ENCODE measurements at regions not wholly inside any gene's neighbourhood (a gene's known extent, or its start where the extent isn't known, plus 50 kb on each side); places are given as distances from the start of the nearest gene placed in this dataset.
"Not testable (repeated sequence)": the region's sequence is repeated elsewhere in the genome, so short reads cannot be mapped to it uniquely, and the experiment has no call there.

DNA sequence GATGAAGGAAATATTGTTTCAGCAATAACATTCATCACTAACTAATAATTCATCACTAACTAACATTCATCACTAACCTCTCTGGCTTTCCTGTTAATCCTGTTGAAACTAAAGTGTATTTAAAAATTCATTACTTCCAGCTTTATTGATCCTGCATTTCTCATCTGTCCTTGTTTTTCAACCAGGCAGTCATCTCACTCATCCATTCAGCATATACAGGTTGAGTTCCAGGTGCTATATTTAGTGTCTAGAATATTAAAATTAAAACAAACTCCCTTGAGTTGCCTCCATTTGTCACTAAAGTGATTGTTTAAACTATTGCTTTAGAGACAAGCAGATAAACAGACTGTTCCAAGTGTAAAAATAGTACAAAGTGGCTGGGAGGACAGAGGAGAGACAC, 58.1 kb downstream of the ATXN7L3B start:
- Histone ChIP-seq H2AFZ (ENCODE audit: low read depth, low read length, severe bottlenecking) (no peak overlapping the region), H3K4me2 (ENCODE audit: low read depth, low read length, poor library complexity, severe bottlenecking) (no peak overlapping the region), H3K36me3 (ENCODE audit: low read length) (no peaks in the 10 kb centered on the region), H3K4me3 (ENCODE audit: insufficient read depth, low read length, poor library complexity, severe bottlenecking) (no peak overlapping the region), H3K27ac (ENCODE audit: low read depth, low read length) (no peak overlapping the region), H4K20me1 (ENCODE audit: low read depth, low read length) (no peaks in the 10 kb centered on the region), H3F3A (ENCODE audit: insufficient read depth) (no peaks in the 10 kb centered on the region), H3K27me3 (ENCODE audit: low read length) (no peaks in the 10 kb centered on the region), H3K9me3 (ENCODE audit: insufficient read depth, low read length) (peaks cover 9% of the 10 kb centered on the region; the same call in 1 of the 2 replicates), H3K79me2 (ENCODE audit: insufficient read depth, low read length) (no peaks in the 10 kb centered on the region), H3K9ac (ENCODE audit: low read length) (no peak overlapping the region), H3K9me2 (replicated peaks; ENCODE audit: insufficient read depth, low read length) (no peaks in the 10 kb centered on the region)
- TF ChIP-seq, protein P1, sequence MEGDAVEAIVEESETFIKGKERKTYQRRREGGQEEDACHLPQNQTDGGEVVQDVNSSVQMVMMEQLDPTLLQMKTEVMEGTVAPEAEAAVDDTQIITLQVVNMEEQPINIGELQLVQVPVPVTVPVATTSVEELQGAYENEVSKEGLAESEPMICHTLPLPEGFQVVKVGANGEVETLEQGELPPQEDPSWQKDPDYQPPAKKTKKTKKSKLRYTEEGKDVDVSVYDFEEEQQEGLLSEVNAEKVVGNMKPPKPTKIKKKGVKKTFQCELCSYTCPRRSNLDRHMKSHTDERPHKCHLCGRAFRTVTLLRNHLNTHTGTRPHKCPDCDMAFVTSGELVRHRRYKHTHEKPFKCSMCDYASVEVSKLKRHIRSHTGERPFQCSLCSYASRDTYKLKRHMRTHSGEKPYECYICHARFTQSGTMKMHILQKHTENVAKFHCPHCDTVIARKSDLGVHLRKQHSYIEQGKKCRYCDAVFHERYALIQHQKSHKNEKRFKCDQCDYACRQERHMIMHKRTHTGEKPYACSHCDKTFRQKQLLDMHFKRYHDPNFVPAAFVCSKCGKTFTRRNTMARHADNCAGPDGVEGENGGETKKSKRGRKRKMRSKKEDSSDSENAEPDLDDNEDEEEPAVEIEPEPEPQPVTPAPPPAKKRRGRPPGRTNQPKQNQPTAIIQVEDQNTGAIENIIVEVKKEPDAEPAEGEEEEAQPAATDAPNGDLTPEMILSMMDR (IDR thresholded peaks at IDR 0.05; ENCODE audit: insufficient read depth, low read length, poor library complexity, severe bottlenecking), result no peak
- TF ChIP-seq EZH2phosphoT487 (conservative IDR thresholded peaks at IDR 0.05; ENCODE audit: low read length), result no peak

DNA sequence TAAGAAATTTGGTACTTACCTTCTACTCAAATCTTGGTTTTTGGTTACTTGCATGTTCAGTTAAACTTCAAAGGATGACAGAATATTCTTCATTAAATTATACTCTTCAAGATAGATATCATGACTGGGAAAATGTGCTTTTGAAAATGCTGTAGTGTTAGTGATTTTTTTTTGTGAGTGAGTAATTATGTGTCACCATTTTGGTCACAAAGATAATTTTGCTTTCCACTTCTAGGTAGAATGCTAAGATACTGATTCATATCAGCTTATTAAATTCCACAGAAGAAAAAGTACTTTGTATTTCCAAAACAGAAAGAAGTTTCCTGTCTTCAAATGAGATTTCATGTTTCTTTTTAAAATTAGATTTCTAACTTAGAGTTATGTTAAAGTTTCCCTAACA, 61.2 kb downstream of the ATXN7L3B start:
- Histone ChIP-seq H2AFZ (ENCODE audit: low read depth, low read length, severe bottlenecking) (no peak overlapping the region), H3K79me2 (ENCODE audit: insufficient read depth, low read length) (no peaks in the 10 kb centered on the region), H3K36me3 (ENCODE audit: low read length) (no peaks in the 10 kb centered on the region), H3K9me2 (replicated peaks; ENCODE audit: insufficient read depth, low read length) (no peaks in the 10 kb centered on the region), H3K4me2 (ENCODE audit: low read depth, low read length, poor library complexity, severe bottlenecking) (no peak overlapping the region), H3K27me3 (ENCODE audit: low read length) (no peaks in the 10 kb centered on the region), H4K20me1 (ENCODE audit: low read depth, low read length) (no peaks in the 10 kb centered on the region), H3F3A (ENCODE audit: insufficient read depth) (no peaks in the 10 kb centered on the region), H3K4me3 (ENCODE audit: insufficient read depth, low read length, poor library complexity, severe bottlenecking) (no peak overlapping the region), H3K27ac (ENCODE audit: low read depth, low read length) (no peak overlapping the region), H3K9me3 (ENCODE audit: insufficient read depth, low read length) (peaks cover 9% of the 10 kb centered on the region; the same call in 1 of the 2 replicates), H3K9ac (ENCODE audit: low read length) (no peak overlapping the region)
- TF ChIP-seq, protein P1 (IDR thresholded peaks at IDR 0.05; ENCODE audit: insufficient read depth, low read length, poor library complexity, severe bottlenecking), result no peak
- TF ChIP-seq EZH2phosphoT487 (conservative IDR thresholded peaks at IDR 0.05; ENCODE audit: low read length), result no peak

DNA sequence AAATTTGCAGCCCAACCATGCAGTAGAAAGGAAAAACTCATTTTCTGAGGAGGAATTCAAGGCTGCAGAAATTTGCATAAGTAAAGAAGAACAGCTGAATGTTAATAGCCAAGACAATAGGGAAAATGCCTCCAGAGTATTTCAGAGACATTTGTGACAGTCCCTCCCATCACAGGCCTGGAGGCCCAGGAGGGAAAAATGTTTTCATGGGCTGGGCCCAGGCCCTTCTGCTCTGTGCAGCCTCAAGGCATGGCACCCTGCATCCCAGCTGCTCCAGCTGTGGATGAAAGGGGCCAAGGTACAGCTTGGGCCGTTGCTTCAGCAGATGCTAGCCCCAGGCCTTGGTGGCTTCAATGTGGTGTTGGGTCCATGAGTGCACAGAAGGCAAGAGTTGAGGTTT, 62.3 kb downstream of the ATXN7L3B start:
- H3K9me3 ChIP-seq (ENCODE audit: insufficient read depth, low read length), result peaks cover 9% of the 10 kb centered on the region; the same call in 1 of the 2 replicates
- no peaks in the 10 kb centered on the region for H3K9me2 ChIP-seq (replicated peaks; ENCODE audit: insufficient read depth, low read length)
- no peak overlapping the region for H3K4me3 ChIP-seq (ENCODE audit: insufficient read depth, low read length, poor library complexity, severe bottlenecking)
- no peak overlapping the region for H2AFZ ChIP-seq (ENCODE audit: low read depth, low read length, severe bottlenecking)
- TF ChIP-seq EZH2phosphoT487 (conservative IDR thresholded peaks at IDR 0.05; ENCODE audit: low read length), result no peak
- TF ChIP-seq, protein P1 (IDR thresholded peaks at IDR 0.05; ENCODE audit: insufficient read depth, low read length, poor library complexity, severe bottlenecking), result no peak
- no peak overlapping the region for H3K9ac ChIP-seq (ENCODE audit: low read length)
- no peaks in the 10 kb centered on the region for H3F3A ChIP-seq (ENCODE audit: insufficient read depth)
- no peaks in the 10 kb centered on the region for H3K27me3 ChIP-seq (ENCODE audit: low read length)
- no peaks in the 10 kb centered on the region for H4K20me1 ChIP-seq (ENCODE audit: low read depth, low read length)
- H3K36me3 ChIP-seq (ENCODE audit: low read length), result no peaks in the 10 kb centered on the region
- no peak overlapping the region for H3K4me2 ChIP-seq (ENCODE audit: low read depth, low read length, poor library complexity, severe bottlenecking)
- H3K79me2 ChIP-seq (ENCODE audit: insufficient read depth, low read length), result no peaks in the 10 kb centered on the region
- H3K27ac ChIP-seq (ENCODE audit: low read depth, low read length), result no peak overlapping the region

DNA sequence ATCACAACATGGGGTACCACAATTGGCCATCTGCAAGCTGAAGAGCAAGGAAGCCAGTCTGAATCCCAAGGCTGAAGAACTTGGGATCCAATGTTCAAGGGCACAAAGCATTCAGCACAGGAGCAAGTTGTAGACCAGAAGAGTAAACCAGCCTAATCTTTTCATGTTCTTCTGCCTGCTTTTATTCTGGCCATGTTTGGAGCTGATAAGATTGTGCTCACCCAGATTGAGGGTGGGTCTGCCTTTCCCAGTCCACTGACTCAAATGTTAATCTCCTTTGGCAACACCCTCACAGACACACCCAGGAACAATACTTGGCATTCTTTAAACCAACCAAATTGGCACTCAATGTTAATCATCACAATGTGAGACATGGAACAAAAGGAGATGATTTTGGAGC, 63.2 kb downstream of the ATXN7L3B start:
- H4K20me1 ChIP-seq (ENCODE audit: low read depth, low read length); H3K27ac ChIP-seq (ENCODE audit: low read depth, low read length); H3K4me3 ChIP-seq (ENCODE audit: insufficient read depth, low read length, poor library complexity, severe bottlenecking); H3K9me2 ChIP-seq (replicated peaks; ENCODE audit: insufficient read depth, low read length); H3K4me2 ChIP-seq (ENCODE audit: low read depth, low read length, poor library complexity, severe bottlenecking); H3F3A ChIP-seq (ENCODE audit: insufficient read depth); H3K36me3 ChIP-seq (ENCODE audit: low read length); H3K9me3 ChIP-seq (ENCODE audit: insufficient read depth, low read length); H3K9ac ChIP-seq (ENCODE audit: low read length); H2AFZ ChIP-seq (ENCODE audit: low read depth, low read length, severe bottlenecking); H3K27me3 ChIP-seq (ENCODE audit: low read length); H3K79me2 ChIP-seq (ENCODE audit: insufficient read depth, low read length): not testable (repeated sequence)
